ENCODE measurements at regions not wholly inside any gene's neighbourhood (a gene's known extent, or its start where the extent isn't known, plus 50 kb on each side); places are given as distances from the start of the nearest gene placed in this dataset.

DNA sequence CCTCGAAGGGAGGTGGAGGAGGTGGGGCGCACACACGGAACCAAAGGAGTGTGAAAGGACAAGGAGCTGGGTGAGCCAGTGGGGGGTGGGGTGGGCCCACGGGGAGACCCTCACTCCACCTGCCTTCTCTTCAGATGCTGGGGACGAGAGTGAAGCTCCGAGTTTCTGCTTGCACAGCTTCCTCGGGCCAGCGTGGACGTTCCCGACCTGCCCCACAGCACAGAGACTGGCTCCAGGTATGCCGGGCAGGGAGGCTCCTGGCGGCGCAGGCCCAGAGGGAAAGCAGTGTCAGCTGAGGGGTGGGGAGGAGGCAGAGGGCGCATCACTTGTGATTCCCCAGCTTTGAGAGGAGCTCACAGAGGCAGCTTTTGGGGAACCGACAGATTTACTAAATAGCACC is 98.5 kb upstream of the RPS6KA2 start:
- TF ChIP-seq, protein P1, sequence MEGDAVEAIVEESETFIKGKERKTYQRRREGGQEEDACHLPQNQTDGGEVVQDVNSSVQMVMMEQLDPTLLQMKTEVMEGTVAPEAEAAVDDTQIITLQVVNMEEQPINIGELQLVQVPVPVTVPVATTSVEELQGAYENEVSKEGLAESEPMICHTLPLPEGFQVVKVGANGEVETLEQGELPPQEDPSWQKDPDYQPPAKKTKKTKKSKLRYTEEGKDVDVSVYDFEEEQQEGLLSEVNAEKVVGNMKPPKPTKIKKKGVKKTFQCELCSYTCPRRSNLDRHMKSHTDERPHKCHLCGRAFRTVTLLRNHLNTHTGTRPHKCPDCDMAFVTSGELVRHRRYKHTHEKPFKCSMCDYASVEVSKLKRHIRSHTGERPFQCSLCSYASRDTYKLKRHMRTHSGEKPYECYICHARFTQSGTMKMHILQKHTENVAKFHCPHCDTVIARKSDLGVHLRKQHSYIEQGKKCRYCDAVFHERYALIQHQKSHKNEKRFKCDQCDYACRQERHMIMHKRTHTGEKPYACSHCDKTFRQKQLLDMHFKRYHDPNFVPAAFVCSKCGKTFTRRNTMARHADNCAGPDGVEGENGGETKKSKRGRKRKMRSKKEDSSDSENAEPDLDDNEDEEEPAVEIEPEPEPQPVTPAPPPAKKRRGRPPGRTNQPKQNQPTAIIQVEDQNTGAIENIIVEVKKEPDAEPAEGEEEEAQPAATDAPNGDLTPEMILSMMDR (IDR thresholded peaks at IDR 0.05; ENCODE audit: insufficient read depth, missing control alignments): no peak
- no peak for FAIRE-seq
- DNase-seq (ENCODE audit: insufficient read length, low spot score): no peak

DNA sequence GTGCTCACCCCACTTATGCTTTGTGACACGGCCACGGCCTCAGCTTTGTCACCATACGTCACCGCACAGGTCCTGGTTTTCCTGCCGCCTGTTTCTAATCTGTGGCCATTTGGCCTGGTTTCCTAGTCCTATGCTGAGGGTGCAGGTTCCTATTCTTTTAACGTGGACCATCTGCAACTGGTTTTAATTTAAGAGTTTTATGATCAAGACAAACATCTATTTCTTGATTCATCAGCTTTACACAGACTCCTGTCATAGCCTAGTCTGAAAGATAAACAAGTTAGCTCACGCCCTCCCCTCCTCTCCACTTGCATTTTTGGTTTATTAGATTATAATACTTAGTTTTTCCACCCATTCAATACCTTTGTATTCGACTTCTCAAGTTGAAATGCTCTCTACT is 97.5 kb upstream of the RPS6KA2 start:
- no peak for FAIRE-seq
- DNase-seq (ENCODE audit: insufficient read length, low spot score): no peak
- TF ChIP-seq, protein P1 (IDR thresholded peaks at IDR 0.05; ENCODE audit: insufficient read depth, missing control alignments): no peak

DNA sequence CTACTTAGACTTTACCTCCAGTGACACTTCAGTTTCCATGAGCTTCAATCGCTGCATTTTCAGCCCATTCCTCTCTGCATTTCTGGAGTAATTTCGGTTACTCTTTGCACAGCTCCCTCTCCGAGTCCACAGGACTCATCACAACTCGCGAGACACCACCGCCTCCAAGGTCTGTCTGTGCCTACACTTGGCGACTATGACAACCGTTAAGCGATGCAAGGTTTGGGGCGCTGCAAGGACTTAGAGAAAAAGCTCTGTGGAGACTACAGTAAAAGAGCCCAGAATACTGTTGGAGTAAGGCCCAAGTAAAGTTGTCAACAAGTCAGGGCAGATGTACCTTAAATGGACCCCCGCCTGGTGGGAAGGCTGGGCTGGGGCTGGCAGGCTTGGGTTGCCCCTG is 95.7 kb upstream of the RPS6KA2 start:
- TF ChIP-seq, protein P1 (IDR thresholded peaks at IDR 0.05; ENCODE audit: insufficient read depth, missing control alignments): no peak
- no peak for FAIRE-seq
- DNase-seq (ENCODE audit: insufficient read length, low spot score): no peak

DNA sequence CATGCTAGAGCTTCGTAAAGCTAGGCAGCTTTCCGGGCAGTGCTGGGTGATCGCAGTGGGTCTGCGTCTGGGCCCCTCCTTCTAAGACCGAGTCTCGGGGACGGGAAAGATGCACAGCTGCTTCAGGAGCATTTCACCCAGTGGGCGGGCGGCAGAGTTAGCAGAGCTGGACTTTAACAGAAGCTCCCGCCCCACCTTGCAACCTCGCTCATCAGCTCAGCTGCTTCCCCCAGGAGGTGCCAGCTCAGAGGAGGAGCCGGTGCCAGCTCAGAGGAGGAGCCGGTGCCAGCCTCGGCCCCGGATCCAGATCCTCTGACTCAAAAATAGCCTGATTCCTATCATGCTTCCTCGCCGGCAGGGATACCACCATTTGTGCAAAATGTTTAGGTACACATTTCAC is 94.5 kb upstream of the RPS6KA2 start:
- DNase-seq (ENCODE audit: insufficient read length, low spot score) (no peak), FAIRE-seq (no peak)
- TF ChIP-seq, protein P1 (IDR thresholded peaks at IDR 0.05; ENCODE audit: insufficient read depth, missing control alignments): no peak

DNA sequence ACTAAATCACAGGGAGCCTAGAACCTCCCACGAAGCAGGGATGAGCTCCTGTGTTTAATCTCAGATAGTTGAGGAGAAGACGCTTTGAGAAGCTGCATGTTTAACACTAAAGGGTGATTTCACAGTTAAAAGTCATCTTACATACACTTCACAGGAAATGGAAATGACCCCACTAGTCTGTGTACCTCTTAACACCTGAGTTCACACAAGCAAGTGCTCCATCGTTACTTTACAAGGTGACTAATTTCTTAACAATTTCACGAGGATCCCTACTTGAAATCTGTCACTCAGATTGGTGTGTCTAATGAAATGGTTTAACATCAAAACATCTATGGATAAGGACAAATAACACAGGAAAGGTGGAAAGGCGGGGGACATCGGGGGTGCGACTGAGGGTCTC is 93.8 kb upstream of the RPS6KA2 start:
- FAIRE-seq: no peak
- TF ChIP-seq, protein P1 (IDR thresholded peaks at IDR 0.05; ENCODE audit: insufficient read depth, missing control alignments): no peak

DNA sequence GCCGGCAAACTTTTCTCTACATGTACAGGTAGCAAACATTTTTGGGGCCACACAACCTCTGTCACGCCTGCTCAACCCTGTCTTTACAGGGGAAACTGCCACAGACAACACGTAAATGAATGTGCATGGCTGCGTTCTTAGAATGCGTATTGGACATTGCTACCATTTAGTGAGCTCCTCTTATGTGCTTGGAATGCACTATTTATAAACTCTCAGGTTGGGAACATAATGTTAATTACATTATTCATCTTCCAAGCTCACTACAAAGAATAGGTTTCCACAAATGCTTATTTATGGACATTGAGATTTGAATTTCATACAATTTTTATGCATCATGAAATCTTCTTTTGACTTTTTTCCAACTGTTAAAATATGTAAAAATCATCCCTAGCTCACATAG is 92.0 kb upstream of the RPS6KA2 start:
- FAIRE-seq (no peak), DNase-seq (ENCODE audit: insufficient read length, low spot score) (no peak)
- TF ChIP-seq, protein P1 (IDR thresholded peaks at IDR 0.05; ENCODE audit: insufficient read depth, missing control alignments): no peak

More for the DNA sequence above, 93.8 kb upstream of the RPS6KA2 start:
- DNase-seq (ENCODE audit: insufficient read length, low spot score): no peak

DNA sequence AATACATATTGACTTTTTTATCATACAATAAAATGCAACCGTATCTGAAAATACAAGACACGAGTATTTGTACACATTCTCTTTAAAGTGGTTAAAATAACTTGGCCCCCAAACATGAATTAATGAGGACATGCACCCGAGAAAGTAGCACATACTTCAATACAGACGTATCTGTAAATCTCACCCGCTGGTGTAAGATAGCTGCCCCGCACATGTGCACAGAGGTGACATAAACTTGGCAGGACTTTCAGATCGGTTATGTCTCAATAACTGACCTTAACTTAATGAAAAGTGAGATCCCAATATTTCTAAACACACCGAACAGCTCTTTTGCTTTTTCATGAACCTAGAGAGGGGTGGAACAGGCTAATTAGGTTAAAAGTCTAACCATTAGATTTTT is 91.5 kb upstream of the RPS6KA2 start:
- FAIRE-seq: no peak
- no peak for DNase-seq (ENCODE audit: insufficient read length, low spot score)
- TF ChIP-seq, protein P1 (IDR thresholded peaks at IDR 0.05; ENCODE audit: insufficient read depth, missing control alignments): no peak
